Neural progenitor cell (in vitro differentiated cells): ENCODE measurements at regions not wholly inside any gene's neighbourhood (a gene's known extent, or its start where the extent isn't known, plus 50 kb on each side); places are given as distances from the start of the nearest gene placed in this dataset.

Source experiments
- DNase-seq: peaks from one replicate; pipeline ENCODE4 v3.0.0-alpha.2; 2016; ENCODE audit warnings: low spot score
- H2AFZ ChIP-seq: fragments of 200-600 bp; sonication (generic); replicated peaks from 2 replicates; pipeline ENCODE4 v1.6.1; 2016; ENCODE audit warnings: antibody characterized with exemption
- H3F3A ChIP-seq: fragments of 200-600 bp; sonication (generic); 2 replicates; pipeline ENCODE4 v1.6.1; 2016; ENCODE audit warnings: antibody characterized with exemption, low read depth
- H3K27ac ChIP-seq: fragments of 200-600 bp; sonication (generic); 2 replicates; pipeline ENCODE4 v1.5.1; 2016; ENCODE audit warnings: mild to moderate bottlenecking
- H3K27me3 ChIP-seq: fragments of 200-600 bp; sonication (generic); 2 replicates; pipeline ENCODE4 v1.6.1; 2016; ENCODE audit warnings: mild to moderate bottlenecking, moderate library complexity
- H3K36me3 ChIP-seq: fragments of 200-600 bp; sonication (generic); 2 replicates; pipeline ENCODE4 v1.5.1; 2016
- H3K4me1 ChIP-seq: fragments of 200-600 bp; sonication (generic); 2 replicates; pipeline ENCODE4 v1.6.1; 2016; ENCODE audit warnings: mixed run types
- H3K4me2 ChIP-seq: fragments of 200-600 bp; sonication (generic); 2 replicates; pipeline ENCODE4 v1.6.1; 2016
- H3K4me3 ChIP-seq: fragments of 200-600 bp; sonication (generic); 2 replicates; pipeline ENCODE4 v1.5.1; 2016
- H3K79me2 ChIP-seq: fragments of 200-600 bp; sonication (generic); 2 replicates; pipeline ENCODE4 v1.6.1; 2016; ENCODE audit warnings: low read depth
- H3K9ac ChIP-seq: fragments of 200-600 bp; sonication (generic); 2 replicates; pipeline ENCODE4 v1.6.1; 2016
- H3K9me3 ChIP-seq: fragments of 200-600 bp; sonication (generic); 2 replicates; pipeline ENCODE4 v1.5.1; 2016; ENCODE audit warnings: low read depth
- H4K20me1 ChIP-seq: fragments of 200-600 bp; sonication (generic); 2 replicates; pipeline ENCODE4 v1.6.1; 2016; ENCODE audit warnings: low read depth
- H3K27ac Mint-ChIP-seq: 3 replicates; pipeline ENCODE4 v1.8.0; 2021; ENCODE audit warnings: mixed read lengths
- H3K27me3 Mint-ChIP-seq: 2 replicates; pipeline ENCODE4 v1.8.0; 2022; ENCODE audit warnings: low read depth, mild to moderate bottlenecking, inconsistent platforms, moderate library complexity, mixed read lengths; ENCODE audit not compliant: insufficient read depth
- H3K36me3 Mint-ChIP-seq: 3 replicates; pipeline ENCODE4 v1.8.0; 2021; ENCODE audit warnings: mixed read lengths
- H3K4me1 Mint-ChIP-seq: 3 replicates; pipeline ENCODE4 v1.8.0; 2021; ENCODE audit warnings: mixed read lengths
- H3K4me3 Mint-ChIP-seq: 3 replicates; pipeline ENCODE4 v1.8.0; 2021; ENCODE audit warnings: mild to moderate bottlenecking, moderate library complexity, mixed read lengths
- H3K9me3 Mint-ChIP-seq: 3 replicates; pipeline ENCODE4 v1.8.0; 2020; ENCODE audit warnings: mixed read lengths
- CTCF ChIP-seq: fragments of 200-600 bp; sonication (generic); IDR thresholded peaks from 2 replicates; pipeline ENCODE4 v1.5.1; 2017; ENCODE audit warnings: antibody characterized with exemption, mild to moderate bottlenecking
- EZH2 ChIP-seq: fragments of 200-600 bp; sonication (generic); IDR thresholded peaks from 2 replicates; pipeline ENCODE4 v1.6.1; 2017; ENCODE audit warnings: antibody characterized with exemption, mild to moderate bottlenecking, moderate library complexity
- EZH2phosphoT487 ChIP-seq: fragments of 200-600 bp; sonication (generic); IDR thresholded peaks from 2 replicates; pipeline ENCODE4 v1.6.1; 2017; ENCODE audit warnings: antibody characterized with exemption

GRCh38 chr2:125588780-125589179 is 1067.2 kb upstream of the GYPC start:
- no peaks in the 10 kb centered on the region for H3K9me3 Mint-ChIP-seq
- H3K4me1 ChIP-seq, result no peaks in the 10 kb centered on the region
- no peak for DNase-seq
- no peak overlapping the region for H3K27ac Mint-ChIP-seq
- H3K36me3 ChIP-seq, result no peaks in the 10 kb centered on the region
- peaks cover 2% of the 10 kb centered on the region for H3K27me3 Mint-ChIP-seq
- H3K36me3 Mint-ChIP-seq, result no peaks in the 10 kb centered on the region
- H2AFZ ChIP-seq, result no peak overlapping the region
- no peaks in the 10 kb centered on the region for H3K4me1 Mint-ChIP-seq
- H4K20me1 ChIP-seq, result no peaks in the 10 kb centered on the region
- no peaks in the 10 kb centered on the region for H3K27me3 ChIP-seq
- no peak overlapping the region for H3K9ac ChIP-seq
- H3K79me2 ChIP-seq, result no peaks in the 10 kb centered on the region
- TF ChIP-seq EZH2 (no peak), CTCF (no peak), EZH2phosphoT487 (no peak)
- no peak overlapping the region for H3K27ac ChIP-seq
- H3K4me3 Mint-ChIP-seq, result no peak overlapping the region
- no peaks in the 10 kb centered on the region for H3F3A ChIP-seq
- H3K4me2 ChIP-seq, result no peak overlapping the region
- no peak overlapping the region for H3K4me3 ChIP-seq
- H3K9me3 ChIP-seq, result no peaks in the 10 kb centered on the region

GRCh38 chr2:125591954-125592353 is 1064.0 kb upstream of the GYPC start:
- Histone ChIP-seq H3K4me3 (no peak overlapping the region), H3K4me1 (no peaks in the 10 kb centered on the region), H3K27ac (no peak overlapping the region), H4K20me1 (no peaks in the 10 kb centered on the region), H3K9me3 (no peaks in the 10 kb centered on the region), H3K27me3 (no peaks in the 10 kb centered on the region), H3K9ac (no peak overlapping the region), H3F3A (no peaks in the 10 kb centered on the region), H2AFZ (peak overlapping the region; percentile 42), H3K79me2 (no peaks in the 10 kb centered on the region), H3K4me2 (no peak overlapping the region), H3K36me3 (no peaks in the 10 kb centered on the region)
- H3K4me3 Mint-ChIP-seq, result no peak overlapping the region
- no peaks in the 10 kb centered on the region for H3K36me3 Mint-ChIP-seq
- no peak for DNase-seq
- H3K27ac Mint-ChIP-seq, result no peak overlapping the region
- TF ChIP-seq CTCF, result no peak
- no peak for TF ChIP-seq EZH2
- TF ChIP-seq EZH2phosphoT487, result no peak
- H3K27me3 Mint-ChIP-seq, result no peaks in the 10 kb centered on the region
- no peaks in the 10 kb centered on the region for H3K9me3 Mint-ChIP-seq
- H3K4me1 Mint-ChIP-seq, result peaks cover 3% of the 10 kb centered on the region

GRCh38 chr2:125593036-125593435 is 1062.9 kb upstream of the GYPC start:
- Mint-ChIP-seq H3K36me3 (no peaks in the 10 kb centered on the region), H3K27me3 (no peaks in the 10 kb centered on the region), H3K27ac (no peak overlapping the region), H3K9me3 (no peaks in the 10 kb centered on the region), H3K4me1 (peaks cover 3% of the 10 kb centered on the region), H3K4me3 (no peak overlapping the region)
- no peak for DNase-seq
- no peaks in the 10 kb centered on the region for H3K27me3 ChIP-seq
- H3K79me2 ChIP-seq, result no peaks in the 10 kb centered on the region
- H3K27ac ChIP-seq, result no peak overlapping the region
- no peak for TF ChIP-seq EZH2phosphoT487
- no peak for TF ChIP-seq EZH2
- no peak for TF ChIP-seq CTCF
- no peak overlapping the region for H3K4me3 ChIP-seq
- no peaks in the 10 kb centered on the region for H3F3A ChIP-seq
- no peak overlapping the region for H2AFZ ChIP-seq
- H3K4me2 ChIP-seq, result no peak overlapping the region
- H3K9ac ChIP-seq, result no peak overlapping the region
- H3K4me1 ChIP-seq, result no peaks in the 10 kb centered on the region
- H4K20me1 ChIP-seq, result no peaks in the 10 kb centered on the region
- no peaks in the 10 kb centered on the region for H3K36me3 ChIP-seq
- H3K9me3 ChIP-seq, result no peaks in the 10 kb centered on the region

GRCh38 chr2:125596612-125597011 is 1059.3 kb upstream of the GYPC start:
- no peaks in the 10 kb centered on the region for H3K4me1 ChIP-seq
- no peak overlapping the region for H3K27ac ChIP-seq
- no peaks in the 10 kb centered on the region for H4K20me1 ChIP-seq
- H3K4me3 Mint-ChIP-seq, result no peak overlapping the region
- no peaks in the 10 kb centered on the region for H3K79me2 ChIP-seq
- H3K9ac ChIP-seq, result no peak overlapping the region
- DNase-seq, result no peak
- TF ChIP-seq EZH2 (no peak), CTCF (no peak), EZH2phosphoT487 (no peak)
- no peak overlapping the region for H3K4me3 ChIP-seq
- no peaks in the 10 kb centered on the region for H3K27me3 ChIP-seq
- H3K9me3 ChIP-seq, result no peaks in the 10 kb centered on the region
- H3K4me2 ChIP-seq, result no peak overlapping the region
- H3K4me1 Mint-ChIP-seq, result peaks cover 3% of the 10 kb centered on the region
- H3K27me3 Mint-ChIP-seq, result no peaks in the 10 kb centered on the region
- no peaks in the 10 kb centered on the region for H3K36me3 ChIP-seq
- no peaks in the 10 kb centered on the region for H3K36me3 Mint-ChIP-seq
- H2AFZ ChIP-seq, result peak overlapping the region; percentile 56
- H3K9me3 Mint-ChIP-seq, result no peaks in the 10 kb centered on the region
- H3F3A ChIP-seq, result no peaks in the 10 kb centered on the region
- no peak overlapping the region for H3K27ac Mint-ChIP-seq
